ENCODE measurements at regions not wholly inside any gene's neighbourhood (a gene's known extent, or its start where the extent isn't known, plus 50 kb on each side); places are given as distances from the start of the nearest gene placed in this dataset.

- TF ChIP-seq CTCF (IDR thresholded peaks at IDR 0.05) (no peak), POLR2A (IDR thresholded peaks at IDR 0.05) (no peak)
These were observed 54.4 kb downstream of the OTOR start for GRCh38 chr20:16802652-16802935.
